Activated CD4-positive, alpha-beta T cell treated with anti-CD3 and anti-CD28 coated beads for 1 hour (primary cell): ENCODE measurements at regions not wholly inside any gene's neighbourhood (a gene's known extent, or its start where the extent isn't known, plus 50 kb on each side); places are given as distances from the start of the nearest gene placed in this dataset.

Experiments used
- DNase-seq: peaks from one replicate; pipeline ENCODE4 v3.0.0-alpha.2; 2020

- no peak for DNase-seq
Observed at GRCh38 chr18:46353460-46353859, 249.3 kb downstream of the HAUS1 start.

- no peak for DNase-seq
Observed at GRCh38 chr18:46356278-46357033, 252.3 kb downstream of the HAUS1 start.

- DNase-seq, result no peak
Observed at GRCh38 chr18:46360102-46360699, 256.0 kb downstream of the HAUS1 start.

GRCh38 chr18:46360866-46361265 lies 256.7 kb downstream of the HAUS1 start:
- no peak for DNase-seq

GRCh38 chr18:46362533-46362932 lies 258.3 kb downstream of the HAUS1 start:
- no peak for DNase-seq

GRCh38 chr18:46364048-46364447 lies 259.9 kb downstream of the HAUS1 start:
- DNase-seq, result no peak

GRCh38 chr18:46366201-46366600 lies 262.0 kb downstream of the HAUS1 start:
- DNase-seq, result no peak

- DNase-seq, result no peak
Observed at GRCh38 chr18:46366751-46367376, 262.7 kb downstream of the HAUS1 start.

- DNase-seq, result no peak
Observed at GRCh38 chr18:46369323-46369722, 265.1 kb downstream of the HAUS1 start.

- DNase-seq, result no peak
Observed at GRCh38 chr18:46370898-46371297, 266.7 kb downstream of the HAUS1 start.

- no peak for DNase-seq
Observed at GRCh38 chr18:46372670-46373069, 268.5 kb downstream of the HAUS1 start.

- no peak for DNase-seq
Observed at GRCh38 chr18:46373131-46373530, 268.9 kb downstream of the HAUS1 start.

GRCh38 chr18:46373791-46374190 lies 269.6 kb downstream of the HAUS1 start:
- no peak for DNase-seq

- no peak for DNase-seq
Observed at GRCh38 chr18:46374850-46375249, 270.7 kb downstream of the HAUS1 start.

- DNase-seq, result no peak
Observed at GRCh38 chr18:46377557-46377956, 273.4 kb downstream of the HAUS1 start.

GRCh38 chr18:46378126-46378863 lies 274.1 kb downstream of the HAUS1 start:
- no peak for DNase-seq

- DNase-seq, result no peak
Observed at GRCh38 chr18:46378864-46379207, 274.7 kb downstream of the HAUS1 start.

- DNase-seq, result no peak
Observed at GRCh38 chr18:46379323-46379950, 275.3 kb downstream of the HAUS1 start.

- no peak for DNase-seq
Observed at GRCh38 chr18:46385124-46385523, 271.9 kb downstream of the LOXHD1 start.

- DNase-seq, result no peak
Observed at GRCh38 chr18:46386788-46387187, 270.2 kb downstream of the LOXHD1 start.

GRCh38 chr18:46387441-46388131 lies 269.4 kb downstream of the LOXHD1 start:
- DNase-seq, result no peak

- DNase-seq, result no peak
Observed at GRCh38 chr18:46388286-46388685, 268.7 kb downstream of the LOXHD1 start.

- DNase-seq, result no peak
Observed at GRCh38 chr18:46392576-46392975, 264.4 kb downstream of the LOXHD1 start.
